ENCODE measurements at regions not wholly inside any gene's neighbourhood (a gene's known extent, or its start where the extent isn't known, plus 50 kb on each side); places are given as distances from the start of the nearest gene placed in this dataset.

DNA sequence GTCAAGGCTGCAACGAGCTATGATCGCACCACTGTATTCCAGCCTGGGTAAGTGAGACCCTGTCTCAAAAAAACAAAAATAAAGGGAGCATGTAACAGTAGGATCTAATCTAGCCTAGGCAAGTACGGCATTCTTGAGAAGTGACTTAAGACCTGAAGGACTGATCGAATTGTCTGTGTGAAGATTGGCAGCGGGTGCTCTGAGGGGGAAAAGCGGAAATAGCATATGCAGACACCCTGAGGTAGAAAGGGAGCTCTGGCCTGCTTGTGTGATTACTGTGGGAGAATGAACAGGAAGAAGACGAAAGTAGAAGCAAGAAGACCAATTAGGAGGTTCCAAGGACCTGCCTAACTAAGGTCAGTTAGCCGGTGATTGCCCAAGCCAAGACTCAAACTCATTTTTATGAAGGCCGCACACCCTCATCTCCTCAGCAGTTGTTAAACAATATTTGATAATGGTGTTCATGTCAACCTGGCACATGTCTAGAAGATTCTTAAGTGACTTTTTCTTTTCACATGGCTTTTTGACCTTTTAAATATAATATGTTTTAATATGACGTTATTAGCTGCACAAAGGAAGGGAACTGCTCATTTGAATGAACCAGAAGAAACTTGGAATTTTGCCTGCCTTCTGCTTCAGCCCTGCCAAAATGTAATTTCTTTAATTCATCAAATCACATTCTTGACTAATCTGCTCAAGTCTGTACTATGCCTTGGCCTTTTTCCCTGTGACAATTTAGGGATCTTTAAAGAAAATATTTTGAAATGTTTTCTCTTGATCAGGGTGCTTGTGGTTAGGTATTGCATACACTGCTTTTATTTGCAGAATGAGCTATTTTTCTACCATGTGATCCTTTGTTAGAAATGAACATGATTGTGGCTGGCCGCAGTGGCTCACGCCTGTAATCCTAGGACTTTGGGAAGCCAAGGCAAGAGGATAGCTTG, 289.2 kb upstream of the DMRT1 start:
- no peak for DNase-seq

DNA sequence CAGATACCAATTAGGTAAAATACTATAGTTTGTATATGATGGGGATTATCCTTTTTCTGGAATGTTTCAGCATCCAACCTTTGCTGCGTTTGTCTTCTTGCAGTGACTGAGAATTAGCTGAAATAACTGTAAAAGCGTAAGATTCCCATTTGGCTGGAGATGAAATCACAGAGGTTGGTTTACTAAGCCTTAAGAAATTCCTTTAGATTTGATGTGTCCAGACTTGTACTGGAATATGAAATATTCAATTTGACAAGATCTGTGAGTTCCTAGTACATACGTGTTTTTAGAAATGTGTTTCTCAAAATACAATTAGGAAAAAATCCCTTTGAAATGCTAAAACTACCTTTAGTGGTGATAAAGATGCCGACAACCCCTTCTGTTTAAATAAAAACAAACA, 286.0 kb upstream of the DMRT1 start:
- no peak for DNase-seq

DNA sequence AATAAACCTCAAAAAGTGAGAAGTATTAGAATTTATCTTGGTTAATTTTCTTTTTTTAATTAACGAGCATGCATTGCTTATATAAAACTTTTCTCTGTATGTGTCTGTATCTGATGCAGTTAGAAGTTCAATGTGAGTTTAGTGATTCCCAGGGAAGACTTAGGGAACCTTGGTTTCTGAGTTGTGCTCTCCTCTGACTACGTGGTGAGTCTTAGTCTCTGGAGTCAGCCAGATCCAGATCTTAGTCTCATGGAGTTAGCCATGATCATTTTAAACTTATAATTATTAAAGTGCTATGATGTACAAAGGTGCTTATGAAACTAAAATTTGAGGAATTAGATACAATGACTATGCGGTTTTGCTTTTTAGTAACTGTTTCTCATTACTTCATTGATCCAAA, 285.3 kb upstream of the DMRT1 start:
- DNase-seq, result no peak

DNA sequence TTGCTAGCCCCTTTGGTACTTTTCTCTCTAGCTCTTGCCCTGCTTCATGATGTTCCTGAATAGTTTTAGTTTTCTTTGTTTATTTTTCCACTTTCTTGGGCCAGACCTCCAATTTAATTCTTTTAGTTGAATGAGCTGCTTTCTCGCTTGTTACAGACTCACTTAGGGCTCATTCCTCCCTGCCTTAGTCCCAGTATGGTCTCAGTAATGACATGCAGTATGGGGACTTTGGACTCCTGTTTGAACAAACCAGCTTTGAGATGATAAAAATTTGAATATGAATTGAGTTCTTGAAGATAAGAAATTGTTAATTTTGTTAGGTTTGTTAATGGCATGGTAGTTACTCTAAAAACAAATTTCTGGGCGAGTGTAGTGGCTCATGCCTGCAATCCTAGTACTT, 284.8 kb upstream of the DMRT1 start:
- no peak for DNase-seq

DNA sequence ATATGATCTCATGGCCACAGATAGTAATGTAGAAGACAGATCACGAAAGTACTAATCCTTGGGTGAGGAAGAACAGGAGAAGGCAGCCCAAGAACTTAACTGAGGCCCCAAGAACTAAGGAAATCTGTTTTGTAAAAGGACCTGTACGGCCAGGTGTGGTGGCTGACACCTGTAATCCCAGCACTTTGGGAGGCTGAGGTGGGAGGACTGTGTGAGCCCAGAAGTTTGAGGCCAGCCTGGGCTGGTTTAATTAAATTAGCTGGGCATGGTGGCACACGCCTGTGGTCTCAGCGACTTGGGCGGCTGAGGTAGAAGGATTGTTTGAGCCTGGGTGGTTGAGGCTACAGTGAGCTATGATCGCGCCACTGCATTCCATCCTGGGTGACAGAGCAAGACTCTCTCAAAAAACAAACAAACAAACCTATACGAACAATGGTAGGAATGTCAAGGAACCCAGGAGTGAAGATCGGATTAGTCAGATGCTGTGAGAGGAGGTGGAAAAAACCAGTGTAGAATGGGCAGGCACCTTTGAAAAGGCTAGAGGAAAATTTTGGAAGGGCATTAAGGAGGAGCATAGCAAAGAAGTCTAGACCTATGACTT, 283.8 kb upstream of the DMRT1 start:
- DNase-seq, result no peak

DNA sequence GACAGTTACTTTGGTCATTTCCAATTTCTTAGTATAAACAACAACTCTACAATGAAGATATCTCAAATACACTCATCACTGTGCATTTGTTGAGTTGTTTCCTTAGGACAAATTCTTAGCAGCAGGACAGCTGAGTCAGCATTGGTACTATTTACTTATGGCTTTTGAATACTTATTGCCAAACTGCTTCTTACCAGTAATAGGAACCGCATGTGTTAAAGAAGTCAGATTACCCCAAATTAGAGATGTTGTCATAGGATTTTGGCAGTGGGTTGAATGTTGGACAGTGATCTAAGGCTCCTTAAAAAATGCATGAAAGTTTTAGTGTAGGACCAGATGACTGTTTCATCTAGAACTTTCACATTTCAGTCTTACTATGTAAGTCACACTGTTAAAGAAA, 280.1 kb upstream of the DMRT1 start:
- no peak for DNase-seq

DNA sequence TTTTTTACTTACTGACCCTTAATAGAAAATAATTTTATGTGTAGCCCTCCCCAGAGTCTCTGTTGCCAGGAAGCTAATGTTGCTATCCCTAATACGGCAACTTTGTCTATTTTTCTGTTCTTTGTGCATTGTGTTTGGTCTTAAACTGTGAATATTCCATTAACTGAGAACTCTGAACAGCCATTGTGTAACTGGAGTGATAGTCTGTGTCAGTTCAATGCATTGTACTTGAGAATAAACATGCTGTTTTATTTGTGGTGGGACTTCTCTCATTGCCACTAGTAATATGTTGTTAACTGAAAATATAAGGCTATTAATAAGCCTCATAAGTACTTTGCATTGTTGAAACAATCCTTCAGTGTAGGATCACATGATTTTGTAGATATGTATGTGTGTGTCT, 278.3 kb upstream of the DMRT1 start:
- no peak for DNase-seq

DNA sequence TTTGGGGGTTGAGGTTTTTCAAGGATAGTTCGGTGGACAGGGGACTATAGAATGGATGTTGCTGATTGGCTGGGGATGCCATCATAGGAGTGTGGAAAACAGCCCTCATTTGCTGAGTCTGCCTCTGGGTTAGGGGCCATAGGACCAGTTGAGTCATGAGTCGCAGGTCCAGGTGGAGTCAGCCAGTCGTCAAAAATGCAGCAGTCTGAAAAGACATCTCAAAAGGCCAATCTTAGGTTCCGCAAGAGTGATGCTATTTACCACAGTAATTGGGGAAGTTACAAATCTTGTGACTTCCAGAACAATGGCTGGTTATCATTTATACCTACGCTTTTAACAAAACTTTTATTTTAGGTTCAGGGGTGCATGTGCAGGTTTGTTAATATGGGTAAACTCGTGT, 276.0 kb upstream of the DMRT1 start:
- DNase-seq, result no peak

DNA sequence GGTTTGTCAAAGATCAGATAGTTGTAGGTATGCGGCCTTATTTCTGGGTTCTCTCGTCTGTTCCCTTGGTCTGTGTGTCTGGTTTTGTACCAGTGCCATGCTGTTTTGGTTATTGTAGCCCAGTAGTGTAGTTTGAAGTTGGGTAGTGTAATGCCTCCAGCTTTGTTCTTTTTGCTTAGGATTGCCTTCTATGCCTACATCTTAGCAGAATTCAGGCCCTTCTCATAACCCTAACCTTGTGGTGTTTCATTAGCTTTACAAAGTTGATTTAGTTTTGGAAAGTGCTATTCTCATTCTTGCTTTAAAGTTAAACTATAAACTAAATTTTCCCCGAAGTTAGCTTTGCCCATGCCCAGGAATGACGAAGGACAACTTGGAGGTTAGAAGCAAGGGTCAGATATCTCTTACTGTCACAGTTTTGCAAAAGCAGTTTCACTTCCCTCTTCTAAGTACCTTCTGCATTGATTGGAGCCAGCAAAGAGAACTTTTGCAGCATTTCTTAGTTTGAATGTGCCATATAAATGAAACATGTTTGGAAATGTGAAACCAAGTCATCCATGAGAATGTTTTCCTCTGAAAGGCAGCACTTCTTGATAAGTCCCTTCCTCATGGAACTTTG, 274.3 kb upstream of the DMRT1 start:
- no peak for DNase-seq

DNA sequence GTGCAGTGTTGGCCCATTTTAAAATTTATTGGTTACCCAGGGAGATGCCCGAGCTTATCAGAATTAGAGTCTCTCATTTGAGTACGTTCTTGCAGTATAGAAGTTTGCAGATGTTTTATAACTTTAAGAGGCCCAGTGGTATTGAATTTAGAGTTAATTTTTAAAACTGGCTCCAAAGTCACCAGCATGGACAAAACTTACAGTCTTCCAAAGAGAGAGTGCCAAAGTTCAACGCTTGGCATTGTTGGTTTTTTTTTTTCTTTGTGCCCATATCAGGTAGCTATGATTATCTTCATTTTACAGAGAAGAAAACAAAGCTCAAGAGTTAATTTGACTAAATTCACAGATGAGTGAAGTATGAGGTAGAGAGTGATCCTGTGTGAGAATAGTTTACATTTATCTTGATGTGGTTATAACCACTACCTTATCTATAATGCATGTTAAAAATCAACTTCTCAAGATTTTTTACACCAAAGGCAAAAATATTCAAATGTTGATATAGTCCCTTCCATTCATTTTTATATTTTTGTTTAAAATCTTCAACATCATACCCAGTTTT, 273.7 kb upstream of the DMRT1 start:
- DNase-seq, result no peak

DNA sequence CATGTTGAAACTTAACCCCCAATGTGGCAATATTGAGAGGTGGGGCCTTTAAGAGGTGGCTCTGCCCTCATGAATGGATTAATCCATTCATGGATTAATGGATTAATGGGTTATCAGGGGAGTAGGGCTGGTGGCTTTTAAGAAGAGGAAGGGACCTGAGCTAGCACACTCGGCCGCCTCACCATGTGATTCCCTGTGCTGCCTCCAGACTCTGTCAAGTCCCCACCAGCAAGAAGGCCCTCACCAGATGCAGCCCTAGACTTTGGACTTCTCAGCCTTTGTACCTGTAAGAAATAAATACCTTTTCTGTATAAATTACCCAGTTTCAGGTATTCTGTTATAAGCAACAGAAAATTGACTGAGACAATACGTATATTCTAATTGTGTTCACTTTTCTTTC, 272.2 kb upstream of the DMRT1 start:
- DNase-seq, result no peak

DNA sequence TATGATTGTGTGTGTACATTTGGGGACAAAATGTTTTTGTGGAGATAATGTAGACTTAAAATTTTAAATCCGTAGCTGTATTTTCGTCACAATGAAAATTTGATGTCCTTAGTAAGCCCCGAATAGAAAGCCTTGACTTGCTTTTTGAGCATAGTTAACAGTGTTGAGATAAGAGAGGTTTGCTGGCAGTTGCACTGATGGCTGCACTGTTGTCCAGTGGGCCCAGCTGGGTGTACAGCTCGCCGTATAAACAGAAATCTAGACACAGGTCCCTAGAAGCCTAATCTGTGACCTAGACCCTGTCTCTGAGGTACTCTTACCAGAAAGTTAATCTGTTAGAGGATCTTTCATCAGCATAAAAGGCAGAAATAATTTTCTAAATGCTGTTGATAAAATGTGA, 271.3 kb upstream of the DMRT1 start:
- DNase-seq, result no peak

DNA sequence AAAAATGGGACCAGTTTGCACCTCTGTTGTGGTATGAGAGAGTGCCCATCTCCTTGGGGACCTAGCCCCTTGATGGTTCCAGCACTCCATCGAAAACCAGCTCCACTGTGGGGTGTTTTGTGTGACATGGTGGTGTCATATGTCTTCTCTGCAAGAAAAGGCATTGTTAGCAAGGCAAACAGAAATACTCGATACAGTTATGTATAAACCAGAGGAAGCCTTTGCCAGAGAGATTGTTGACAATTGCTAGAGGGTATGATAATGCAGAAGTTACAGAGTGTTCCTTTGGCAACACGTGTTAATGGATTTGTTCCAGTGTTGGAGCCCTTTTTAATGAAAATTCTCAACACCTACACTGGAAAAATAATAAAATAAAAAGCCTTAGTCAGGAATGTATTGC, 270.4 kb upstream of the DMRT1 start:
- no peak for DNase-seq

DNA sequence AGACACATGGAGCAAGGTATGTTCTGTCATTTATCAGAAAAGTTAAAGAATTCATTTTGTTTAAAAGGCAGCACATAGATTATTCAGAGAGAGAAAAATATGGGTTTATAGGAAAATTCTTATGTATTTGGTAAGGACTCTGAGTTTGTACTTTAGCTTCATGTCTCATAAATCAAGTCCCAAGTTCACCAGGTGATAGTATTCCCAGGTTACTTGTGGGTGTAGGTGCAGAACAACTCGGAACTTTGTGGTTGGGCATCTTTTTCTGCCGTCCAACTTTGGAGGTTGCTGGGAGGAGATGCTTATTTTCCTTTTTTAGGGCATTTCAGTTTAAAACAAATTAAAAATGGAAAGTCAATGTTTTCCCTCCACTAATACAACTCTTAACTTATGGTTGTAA, 269.8 kb upstream of the DMRT1 start:
- no peak for DNase-seq

DNA sequence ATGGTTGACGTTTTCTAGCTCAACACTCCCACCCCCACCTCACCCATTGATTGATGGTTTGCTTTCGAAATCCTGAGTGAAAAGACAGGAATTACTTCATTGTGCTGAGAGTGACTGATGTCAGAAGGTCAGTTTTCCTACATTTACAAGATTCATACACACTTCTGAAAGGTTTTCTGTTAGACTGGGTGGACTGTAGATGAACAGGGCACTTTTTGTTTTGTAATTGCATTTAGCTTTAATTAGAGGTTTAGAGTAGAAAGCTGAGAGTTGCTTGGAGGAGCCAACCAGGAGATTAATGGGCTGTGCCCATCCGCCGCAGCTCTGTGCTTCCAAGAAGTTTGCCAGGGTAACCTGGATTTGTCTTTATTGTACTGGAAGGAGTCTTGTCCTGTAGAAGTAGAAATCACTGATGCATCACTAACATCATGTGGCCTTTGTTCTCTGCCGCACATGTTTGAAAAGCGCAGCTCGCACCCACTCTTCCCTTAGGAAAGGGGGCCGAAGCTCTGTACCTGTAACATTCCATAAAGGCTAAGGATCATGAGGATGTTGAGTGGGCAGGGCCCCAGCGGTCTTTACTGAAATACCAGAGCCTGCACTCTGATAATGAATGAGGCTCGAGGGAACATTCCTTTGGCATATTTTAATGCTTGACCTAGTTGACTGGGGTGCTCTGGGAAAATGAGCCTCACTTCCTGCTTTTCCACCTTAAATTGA, 267.6 kb upstream of the DMRT1 start:
- DNase-seq, result no peak

DNA sequence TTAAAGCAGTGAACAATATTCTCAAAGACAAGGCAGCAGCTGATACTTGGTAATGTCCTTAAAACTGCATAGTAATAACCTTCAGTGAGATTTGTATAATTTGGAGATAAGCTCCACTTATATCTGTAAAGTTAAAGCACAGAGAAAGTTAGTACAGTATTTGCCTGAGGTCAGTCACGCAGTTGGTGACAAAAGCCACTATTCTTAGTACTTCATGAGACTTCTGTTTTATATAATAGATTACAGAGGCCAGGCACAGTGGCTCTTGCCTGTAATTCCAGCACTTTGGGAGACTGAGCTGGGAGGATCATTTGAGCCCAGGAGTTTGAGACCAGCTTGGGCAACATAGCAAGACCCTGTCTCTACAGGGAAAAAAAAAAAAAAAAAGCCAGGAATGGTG, 266.4 kb upstream of the DMRT1 start:
- DNase-seq, result no peak

DNA sequence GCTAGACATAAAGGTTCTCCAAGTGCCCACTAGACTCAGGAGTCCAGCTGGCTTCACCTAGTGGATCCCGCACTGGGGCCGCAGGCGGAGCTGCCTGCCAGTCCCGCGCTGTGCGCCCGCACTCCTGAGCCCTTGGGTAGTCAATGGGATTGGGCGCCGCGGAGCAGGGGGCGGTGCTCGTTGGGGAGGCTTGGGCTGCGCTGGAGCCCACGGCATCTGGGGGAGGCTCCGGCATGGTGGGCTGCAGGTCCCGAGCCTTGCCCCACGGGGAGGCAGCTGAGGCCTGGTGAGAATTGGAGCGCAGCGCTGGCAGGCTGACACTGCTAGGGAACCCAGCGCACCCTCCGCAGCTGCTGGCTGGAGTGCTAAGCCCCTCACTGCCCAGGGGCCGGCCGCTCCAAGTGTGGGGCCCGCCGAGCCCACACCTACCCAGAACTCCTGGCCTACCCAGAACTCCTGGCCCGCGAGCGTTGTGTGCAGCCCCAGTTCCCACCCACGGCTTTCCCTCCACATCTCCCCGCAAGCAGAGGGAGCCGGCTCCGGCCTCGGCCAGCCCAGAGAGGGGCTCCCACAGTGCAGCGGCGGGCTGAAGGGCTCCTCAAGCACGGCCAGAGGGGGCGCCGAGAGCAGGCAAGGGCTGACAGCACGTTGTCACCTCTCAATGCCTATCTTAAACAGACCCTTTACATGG, 260.7 kb upstream of the DMRT1 start:
- no peak for DNase-seq

DNA sequence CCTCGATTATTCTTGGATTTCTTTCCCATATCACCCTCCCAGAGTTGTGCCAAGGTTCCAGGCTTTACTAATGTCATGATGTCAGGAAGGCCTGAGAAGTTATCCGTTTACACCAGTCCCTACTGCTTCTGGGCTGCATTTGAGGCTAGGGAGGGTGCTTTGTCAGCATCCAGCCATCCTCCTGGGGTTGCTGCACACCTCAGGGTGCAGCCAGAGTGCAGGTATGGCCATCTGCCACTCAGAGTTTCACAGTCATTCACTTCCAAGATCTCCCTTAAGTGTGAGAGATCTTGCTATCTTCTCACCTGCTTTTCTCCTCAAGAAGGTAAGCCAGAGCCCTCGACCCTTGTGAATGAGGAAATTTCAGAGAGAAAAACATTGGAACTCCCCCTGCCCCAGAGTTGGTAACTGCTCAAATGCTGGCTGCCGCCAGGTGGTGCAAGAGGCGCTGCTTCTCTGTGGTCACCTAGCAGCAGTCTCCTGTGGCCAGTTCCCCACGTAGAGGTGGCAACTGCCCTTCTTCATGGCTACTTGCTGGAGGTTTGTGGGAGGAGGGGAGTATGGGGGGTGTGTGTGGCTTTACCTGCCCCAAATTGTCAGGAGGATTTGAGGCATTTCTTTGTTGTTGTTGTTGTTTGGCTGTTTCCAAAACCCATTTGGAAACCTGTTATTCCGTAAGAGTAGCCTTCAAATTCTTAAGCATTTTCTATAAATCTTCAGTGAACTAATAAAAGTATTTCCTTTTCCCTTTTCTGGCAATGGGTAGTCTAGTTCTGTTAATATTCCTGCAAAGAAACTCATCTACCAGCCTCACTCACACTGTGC, 259.6 kb upstream of the DMRT1 start:
- DNase-seq, result no peak

DNA sequence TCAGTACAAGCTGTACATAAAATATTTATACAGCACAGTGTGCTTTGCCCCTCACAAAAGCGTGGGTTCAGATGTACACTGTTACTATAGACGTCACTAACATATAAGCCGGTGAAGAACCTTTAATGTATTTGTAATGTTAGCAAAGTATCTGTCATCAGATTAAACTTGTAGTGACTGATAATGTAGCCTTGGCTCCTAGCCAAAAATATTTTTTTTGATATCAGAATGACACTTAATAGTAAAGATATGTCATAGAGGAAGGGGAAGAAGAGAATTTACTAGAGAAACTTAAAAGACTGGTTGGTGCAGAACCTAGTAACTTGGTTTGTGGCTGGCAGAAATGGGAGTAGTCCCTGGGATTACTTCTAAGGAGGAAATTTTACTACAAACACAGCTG, 258.7 kb upstream of the DMRT1 start:
- no peak for DNase-seq

DNA sequence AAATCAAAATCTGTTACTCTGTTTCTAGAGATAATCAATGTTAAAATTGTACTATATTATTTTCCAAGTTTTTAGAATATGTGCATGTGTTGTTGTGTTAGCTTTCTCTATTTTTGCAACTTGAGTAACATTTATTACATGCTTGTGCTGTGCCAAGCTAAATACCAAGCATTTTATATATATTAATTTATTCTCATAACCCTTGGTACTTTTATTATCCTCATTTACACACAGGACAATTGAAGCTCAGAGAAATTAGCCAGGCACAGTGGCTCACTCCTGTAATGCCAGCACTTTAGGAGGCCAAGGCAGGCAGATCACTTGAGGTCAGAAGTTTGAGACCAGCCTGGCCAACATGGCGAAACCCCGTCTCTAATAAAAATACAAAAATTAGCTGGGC, 254.0 kb upstream of the DMRT1 start:
- no peak for DNase-seq

DNA sequence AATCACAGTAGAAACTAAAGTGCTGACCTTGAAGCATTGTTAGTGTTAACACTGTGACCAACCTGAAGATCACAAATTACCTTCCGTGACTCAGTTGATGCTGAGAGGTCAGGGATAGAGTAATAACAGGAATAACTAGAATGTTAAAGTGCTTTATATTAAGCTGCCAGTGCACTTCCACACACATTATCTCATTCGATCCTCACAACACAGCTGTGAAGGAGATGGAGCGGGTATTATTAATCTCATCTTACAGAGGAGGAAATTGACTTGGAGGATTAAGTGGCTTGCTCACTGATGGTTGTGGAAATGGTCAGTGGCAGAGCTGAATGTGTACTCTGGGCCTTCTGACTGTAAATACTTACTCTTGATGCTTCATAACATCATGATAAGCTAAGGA, 252.5 kb upstream of the DMRT1 start:
- no peak for DNase-seq

DNA sequence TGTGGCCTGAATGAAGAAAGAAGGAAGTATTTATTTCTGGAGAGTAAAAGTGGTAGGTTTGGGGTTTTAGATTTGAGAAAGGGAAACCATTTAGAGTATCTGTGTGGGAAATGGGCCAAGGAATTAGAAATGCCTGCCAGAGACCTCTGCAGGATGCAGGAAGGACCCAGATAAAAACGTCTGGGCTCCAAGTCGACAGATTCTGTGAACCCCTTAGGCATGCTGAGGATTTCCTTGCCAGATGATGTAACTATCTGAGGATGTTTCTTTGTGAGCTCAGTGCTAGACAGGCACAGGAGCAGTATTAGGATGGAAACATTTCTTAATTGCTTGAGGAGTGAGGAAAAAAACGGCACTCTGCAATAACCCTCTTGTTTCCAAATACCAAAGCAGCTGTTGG, 251.8 kb upstream of the DMRT1 start:
- DNase-seq, result no peak
